Stimulated activated naive B cell treated with anti-CD40 and anti-IgM and Interleukin-4, amounts not matched to agents 10 μg/mL and 1 μg/mL and 100 μg/mL, for 72 hours (primary cell): ENCODE measurements at regions not wholly inside any gene's neighbourhood (a gene's known extent, or its start where the extent isn't known, plus 50 kb on each side); places are given as distances from the start of the nearest gene placed in this dataset.
A peak's percentile ranks its signal among the peaks of the same experiment; 100 is the strongest.
"Not testable (repeated sequence)": the region's sequence is repeated elsewhere in the genome, so short reads cannot be mapped to it uniquely, and the experiment has no call there.

Experiments used
- ATAC-seq, 2 donors: fragments of 150-1000 bp; cut with Tn5 transposase; replicated peaks; 2 replicates each; pipeline ENCODE4 v1.10.0; 2021; ENCODE audit warnings: moderate library complexity in 1 of 2
- DNase-seq: peaks from one replicate; pipeline ENCODE4 v3.0.0; 2021
- H3K27ac Mint-ChIP-seq: one replicate; pipeline ENCODE4 v1.8.0; 2022; ENCODE audit warnings: mild to moderate bottlenecking, mixed read lengths
- H3K27me3 Mint-ChIP-seq, 2 donors: one replicate each; pipeline ENCODE4 v1.8.0; 2022; ENCODE audit warnings: mixed read lengths in 2 of 2
- H3K36me3 Mint-ChIP-seq, 2 donors: one replicate each; pipeline ENCODE4 v1.8.0; 2022; ENCODE audit warnings: mixed read lengths in 2 of 2, mild to moderate bottlenecking in 1 of 2
- H3K4me1 Mint-ChIP-seq, 2 donors: one replicate each; pipeline ENCODE4 v1.8.0; 2022; ENCODE audit warnings: mixed read lengths in 2 of 2, mild to moderate bottlenecking in 1 of 2
- H3K4me3 Mint-ChIP-seq, 2 donors: one replicate each; pipeline ENCODE4 v1.8.0; 2022; ENCODE audit warnings: mild to moderate bottlenecking in 2 of 2, mixed read lengths in 2 of 2, moderate library complexity in 1 of 2
- H3K9me3 Mint-ChIP-seq, 2 donors: one replicate each; pipeline ENCODE4 v1.8.0; 2022; ENCODE audit warnings: mixed read lengths in 2 of 2, mild to moderate bottlenecking in 1 of 2

GRCh38 chr3:165716592-165716991 lies 120.6 kb downstream of the BCHE start:
- no peaks in the 10 kb centered on the region for H3K4me1 Mint-ChIP-seq
- peaks cover 0 to 6% of the 10 kb centered on the region in 2 donors for H3K9me3 Mint-ChIP-seq
- DNase-seq (no peak), ATAC-seq (no peak)
- H3K4me3 Mint-ChIP-seq: no peak overlapping the region
- H3K27me3 Mint-ChIP-seq: no peaks in the 10 kb centered on the region
- H3K36me3 Mint-ChIP-seq: no peaks in the 10 kb centered on the region
- H3K27ac Mint-ChIP-seq: no peak overlapping the region

GRCh38 chr3:165713479-165713878 lies 123.7 kb downstream of the BCHE start:
- Mint-ChIP-seq H3K27me3 (no peaks in the 10 kb centered on the region), H3K4me3 (no peak overlapping the region), H3K27ac (no peak overlapping the region), H3K36me3 (no peaks in the 10 kb centered on the region), H3K9me3 (peaks cover 0 to 6% of the 10 kb centered on the region in 2 donors), H3K4me1 (no peaks in the 10 kb centered on the region)
- ATAC-seq: peak in 1 of 2 donors; percentile 12
- DNase-seq: no peak

DNA sequence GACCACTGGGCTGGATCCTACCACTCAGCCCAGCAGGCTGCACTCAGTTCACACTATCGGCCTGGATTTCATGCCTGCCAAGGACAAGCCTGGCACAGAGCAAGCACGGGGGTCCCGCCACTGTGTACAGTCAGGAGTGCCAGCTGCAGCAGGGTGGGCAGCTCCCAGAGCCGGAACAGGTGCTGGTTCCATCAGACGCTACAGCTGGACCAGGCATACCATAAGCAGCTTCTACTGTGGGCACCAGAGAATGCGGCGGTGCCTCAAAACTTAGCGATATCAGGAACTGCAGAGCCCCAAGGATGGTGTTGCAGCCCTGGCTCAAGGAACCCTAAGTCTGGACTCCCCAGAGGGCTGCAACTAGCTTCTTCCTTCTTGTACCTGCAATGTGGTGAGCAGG lies 124.8 kb downstream of the BCHE start:
- no peak overlapping the region for H3K4me3 Mint-ChIP-seq

GRCh38 chr3:165697910-165698309 lies 139.3 kb downstream of the BCHE start:
- no peaks in the 10 kb centered on the region for H3K36me3 Mint-ChIP-seq
- DNase-seq: no peak
- no peak overlapping the region for H3K4me3 Mint-ChIP-seq
- ATAC-seq: no peak
- H3K27me3 Mint-ChIP-seq: no peaks in the 10 kb centered on the region
- H3K27ac Mint-ChIP-seq: no peak overlapping the region
- H3K9me3 Mint-ChIP-seq: peaks cover 6 to 13% of the 10 kb centered on the region in 2 donors
- H3K4me1 Mint-ChIP-seq: no peaks in the 10 kb centered on the region

More for the DNA sequence above, 124.8 kb downstream of the BCHE start:
- Mint-ChIP-seq H3K9me3 (peaks cover 0 to 6% of the 10 kb centered on the region in 2 donors), H3K36me3 (no peaks in the 10 kb centered on the region), H3K27me3 (no peaks in the 10 kb centered on the region), H3K4me1 (no peaks in the 10 kb centered on the region), H3K27ac (no peak overlapping the region)
- no peak for DNase-seq
- ATAC-seq: peak in 1 of 2 donors; percentile 19

DNA sequence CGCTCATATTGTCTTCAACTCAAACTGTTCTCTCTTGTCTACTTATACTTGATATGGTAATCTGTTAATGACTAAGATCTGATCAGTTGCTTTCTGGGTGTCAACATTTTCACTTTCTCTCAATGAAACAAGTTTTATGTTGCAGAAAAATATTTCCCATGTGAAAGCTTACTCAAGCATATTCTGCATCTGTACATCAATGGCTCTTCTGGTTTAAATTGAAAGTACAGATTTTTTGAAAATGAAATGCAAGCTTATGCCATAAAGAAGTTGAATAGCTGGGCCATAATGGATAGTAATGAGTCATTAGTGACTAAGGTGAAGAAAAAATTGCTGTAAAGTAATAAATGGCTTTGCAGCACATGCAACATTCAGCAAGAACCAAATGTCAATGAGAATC lies 140.7 kb downstream of the BCHE start:
- H3K9me3 Mint-ChIP-seq: peaks cover 14 to 18% of the 10 kb centered on the region in 2 donors
- no peaks in the 10 kb centered on the region for H3K4me1 Mint-ChIP-seq
- no peaks in the 10 kb centered on the region for H3K27me3 Mint-ChIP-seq
- no peak overlapping the region for H3K4me3 Mint-ChIP-seq
- H3K27ac Mint-ChIP-seq: no peak overlapping the region
- no peak for ATAC-seq
- no peak for DNase-seq
- no peaks in the 10 kb centered on the region for H3K36me3 Mint-ChIP-seq

DNA sequence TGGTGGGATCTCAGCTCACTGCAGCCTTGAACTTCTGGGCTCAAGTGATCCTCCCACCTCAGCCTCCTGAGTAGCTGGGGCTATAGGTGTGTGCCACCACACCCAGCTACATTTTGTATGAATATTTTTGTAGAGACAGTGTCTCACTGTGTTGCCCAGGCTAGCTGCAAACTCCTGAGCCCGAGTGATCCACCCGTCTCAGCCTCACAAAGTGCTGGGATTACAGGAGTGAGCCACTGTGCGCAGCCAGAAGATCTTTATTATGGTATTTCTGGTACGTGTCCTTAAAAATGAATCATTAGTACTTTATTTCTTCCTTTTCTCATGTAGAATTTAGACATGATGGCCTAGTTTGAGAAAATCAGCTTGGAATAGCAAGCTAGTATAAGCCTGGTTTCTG lies 153.3 kb downstream of the BCHE start:
- Mint-ChIP-seq H3K4me1 (no peaks in the 10 kb centered on the region), H3K9me3 (peaks cover 3 to 6% of the 10 kb centered on the region in 2 donors)

GRCh38 chr3:165682734-165683133 lies 154.5 kb downstream of the BCHE start:
- Mint-ChIP-seq H3K9me3 (peaks cover 3 to 5% of the 10 kb centered on the region in 2 donors), H3K27ac (no peak overlapping the region), H3K36me3 (no peaks in the 10 kb centered on the region), H3K4me3 (no peak overlapping the region), H3K4me1 (no peaks in the 10 kb centered on the region), H3K27me3 (no peaks in the 10 kb centered on the region)
- DNase-seq (no peak), ATAC-seq (no peak)

More for the DNA sequence above, 153.3 kb downstream of the BCHE start:
- H3K36me3 Mint-ChIP-seq: no peaks in the 10 kb centered on the region
- H3K27me3 Mint-ChIP-seq: no peaks in the 10 kb centered on the region
- no peak for ATAC-seq
- no peak overlapping the region for H3K4me3 Mint-ChIP-seq
- H3K27ac Mint-ChIP-seq: no peak overlapping the region
- DNase-seq: no peak

GRCh38 chr3:165669967-165670366 lies 167.3 kb downstream of the BCHE start:
- Mint-ChIP-seq H3K4me3 (no peak overlapping the region), H3K4me1 (no peaks in the 10 kb centered on the region), H3K27me3 (no peaks in the 10 kb centered on the region)

DNA sequence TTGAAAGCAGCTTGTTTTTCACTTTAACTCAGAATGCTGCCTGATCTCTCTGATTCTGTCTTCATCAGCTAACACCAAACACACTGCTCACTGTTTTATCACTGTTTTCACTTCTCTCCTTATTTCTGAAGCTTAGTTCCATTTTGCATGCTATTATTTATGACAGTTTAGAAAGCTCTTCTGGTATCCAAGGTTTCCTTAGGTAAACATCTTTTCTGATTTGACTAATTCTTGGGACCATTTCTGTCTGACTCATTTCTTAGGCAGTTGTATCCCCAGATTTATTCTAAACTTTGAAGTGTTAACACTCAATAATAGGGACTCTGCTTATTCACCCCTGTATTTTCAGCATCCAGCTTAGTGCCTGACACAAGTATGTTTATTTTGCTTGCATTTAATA lies 167.7 kb downstream of the BCHE start:
- Mint-ChIP-seq H3K27me3 (no peaks in the 10 kb centered on the region), H3K9me3 (peaks cover 4 to 5% of the 10 kb centered on the region in 2 donors), H3K36me3 (no peaks in the 10 kb centered on the region), H3K4me1 (no peaks in the 10 kb centered on the region), H3K27ac (no peak overlapping the region), H3K4me3 (no peak overlapping the region)
- no peak for ATAC-seq
- DNase-seq: no peak

More at GRCh38 chr3:165669967-165670366, 167.3 kb downstream of the BCHE start:
- H3K36me3 Mint-ChIP-seq: no peaks in the 10 kb centered on the region
- DNase-seq: no peak
- no peak for ATAC-seq
- peaks cover 8 to 9% of the 10 kb centered on the region in 2 donors for H3K9me3 Mint-ChIP-seq
- H3K27ac Mint-ChIP-seq: no peak overlapping the region

- Mint-ChIP-seq H3K36me3 (no peaks in the 10 kb centered on the region), H3K27ac (no peak overlapping the region), H3K27me3 (no peaks in the 10 kb centered on the region), H3K4me1 (no peaks in the 10 kb centered on the region), H3K9me3 (peaks cover 3 to 4% of the 10 kb centered on the region in 2 donors), H3K4me3 (no peak overlapping the region)
- no peak for ATAC-seq
- no peak for DNase-seq
These were observed 169.5 kb downstream of the BCHE start for GRCh38 chr3:165667676-165668075.

DNA sequence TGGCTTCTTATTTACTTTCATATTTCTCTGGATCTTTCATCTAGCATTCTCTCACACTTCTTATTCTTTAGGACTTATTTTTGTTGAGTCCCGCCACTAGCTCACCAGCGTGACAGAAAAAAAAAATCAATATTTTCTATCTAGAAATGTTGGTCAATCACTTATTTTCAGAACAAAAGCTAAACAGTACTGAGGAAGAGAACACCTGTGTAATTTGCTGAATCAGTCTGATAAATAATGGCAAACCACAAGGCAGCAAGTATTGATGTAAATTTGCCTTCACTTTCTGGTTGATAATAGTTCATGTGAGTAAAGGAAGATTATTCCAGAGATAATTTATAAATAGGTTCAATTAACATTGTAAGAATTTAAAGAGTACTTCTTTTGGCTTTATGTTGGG lies 179.2 kb downstream of the BCHE start:
- Mint-ChIP-seq H3K9me3 (peaks cover 0 to 7% of the 10 kb centered on the region in 2 donors), H3K4me1 (no peaks in the 10 kb centered on the region)

GRCh38 chr3:165653130-165653778 lies 184.0 kb downstream of the BCHE start:
- peaks cover 0 to 3% of the 10 kb centered on the region in 2 donors for H3K9me3 Mint-ChIP-seq
- no peaks in the 10 kb centered on the region for H3K4me1 Mint-ChIP-seq
- DNase-seq (no peak), ATAC-seq (no peak)
- no peak overlapping the region for H3K27ac Mint-ChIP-seq
- no peak overlapping the region for H3K4me3 Mint-ChIP-seq
- no peaks in the 10 kb centered on the region for H3K36me3 Mint-ChIP-seq
- H3K27me3 Mint-ChIP-seq: no peaks in the 10 kb centered on the region

More for the DNA sequence above, 179.2 kb downstream of the BCHE start:
- Mint-ChIP-seq H3K4me3 (no peak overlapping the region), H3K36me3 (no peaks in the 10 kb centered on the region), H3K27ac (no peak overlapping the region), H3K27me3 (no peaks in the 10 kb centered on the region)
- no peak for ATAC-seq
- DNase-seq: no peak

- not testable (repeated sequence) for H3K27ac Mint-ChIP-seq, H3K27me3 Mint-ChIP-seq, H3K36me3 Mint-ChIP-seq, H3K4me1 Mint-ChIP-seq, H3K9me3 Mint-ChIP-seq, DNase-seq, H3K4me3 Mint-ChIP-seq, ATAC-seq
These were observed 187.9 kb downstream of the BCHE start for GRCh38 chr3:165649282-165649681.

GRCh38 chr3:165645191-165645590 lies 192.0 kb downstream of the BCHE start:
- no peak overlapping the region for H3K27ac Mint-ChIP-seq
- H3K4me3 Mint-ChIP-seq: no peak overlapping the region
- DNase-seq (no peak), ATAC-seq (no peak)
- no peaks in the 10 kb centered on the region for H3K4me1 Mint-ChIP-seq
- H3K27me3 Mint-ChIP-seq: no peaks in the 10 kb centered on the region
- peaks cover 0 to 1% of the 10 kb centered on the region in 2 donors for H3K9me3 Mint-ChIP-seq
- H3K36me3 Mint-ChIP-seq: no peaks in the 10 kb centered on the region

DNA sequence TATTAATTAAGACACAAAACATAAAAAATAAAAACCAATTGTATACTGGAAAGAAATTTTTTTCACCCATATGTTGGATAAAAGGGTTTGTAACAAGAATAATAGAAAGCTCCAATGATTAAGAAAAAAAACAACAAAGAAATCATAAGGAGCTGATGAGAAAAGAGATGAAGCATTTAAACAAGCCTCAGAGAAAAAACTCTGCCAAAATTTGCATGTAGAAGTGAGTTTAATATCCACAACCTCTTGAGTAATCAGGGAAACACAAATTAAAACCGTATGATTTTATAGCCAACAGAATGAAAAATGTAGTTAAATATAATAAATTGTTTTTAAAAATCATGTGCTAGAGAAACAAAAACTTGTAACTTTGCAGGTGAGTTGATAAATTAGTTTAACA lies 192.9 kb downstream of the BCHE start:
- no peak for ATAC-seq
- H3K36me3 Mint-ChIP-seq: no peaks in the 10 kb centered on the region
- peaks cover 0 to 1% of the 10 kb centered on the region in 2 donors for H3K9me3 Mint-ChIP-seq
- DNase-seq: no peak
- H3K27ac Mint-ChIP-seq: no peak overlapping the region
- H3K4me3 Mint-ChIP-seq: no peak overlapping the region
- H3K27me3 Mint-ChIP-seq: no peaks in the 10 kb centered on the region
- H3K4me1 Mint-ChIP-seq: no peaks in the 10 kb centered on the region
